Adrenal gland (tissue), 5 donors: ENCODE measurements at regions not wholly inside any gene's neighbourhood (a gene's known extent, or its start where the extent isn't known, plus 50 kb on each side); places are given as distances from the start of the nearest gene placed in this dataset.

Experiments used
- CTCF ChIP-seq, 6 experiments: fragments of 450-650 bp in 4 of 6; fragments of 200-600 bp in 2 of 6; sonication (generic) in 1 of 6; IDR thresholded peaks; 1 replicate in 5 of 6; 2 replicates in 1 of 6; pipeline versions ENCODE4 v1.5.1 to v1.8.0; 2016 to 2021; ENCODE audit warnings: antibody characterized with exemption in 6 of 6, mild to moderate bottlenecking in 2 of 6, moderate library complexity in 1 of 6
- POLR2A ChIP-seq, 2 donors: fragments of 450-650 bp; IDR thresholded peaks; one replicate each; pipeline ENCODE4 v1.6.1; 2017; ENCODE audit warnings: antibody characterized with exemption in 2 of 2, mild to moderate bottlenecking in 2 of 2, moderate library complexity in 1 of 2
- donor health status: DM: no; HTN: no; CAD: no.

DNA sequence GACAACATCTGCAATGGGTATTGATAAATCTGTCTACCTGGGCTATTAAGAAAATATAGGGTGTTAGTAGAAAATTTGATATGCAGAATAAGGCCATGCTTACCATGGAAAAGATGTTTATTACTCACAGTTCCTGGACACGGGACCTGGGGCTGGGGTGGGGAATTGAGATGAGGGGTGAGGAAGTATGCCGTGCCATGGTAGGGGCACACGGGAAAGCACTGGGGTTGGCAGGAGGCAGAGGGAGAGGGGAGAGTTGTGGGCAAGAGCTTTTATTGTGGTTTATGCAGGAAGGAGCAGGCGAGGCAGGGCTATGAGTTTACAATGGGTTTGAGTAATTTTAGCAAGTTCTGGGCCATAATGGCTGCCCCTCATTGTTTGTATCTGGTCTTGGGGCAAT is 493.8 kb downstream of the SIPA1L2 start:
- TF ChIP-seq POLR2A (IDR thresholded peaks at IDR 0.05), result no peak
- no peak for TF ChIP-seq CTCF (IDR thresholded peaks at IDR 0.05)
